Gastrocnemius medialis (tissue), 4 donors: ENCODE measurements at regions not wholly inside any gene's neighbourhood (a gene's known extent, or its start where the extent isn't known, plus 50 kb on each side); places are given as distances from the start of the nearest gene placed in this dataset.

Experiments
- CTCF ChIP-seq, 5 experiments: fragments of 450-650 bp in 3 of 5; fragments of 200-600 bp in 2 of 5; sonication (generic) in 2 of 5; IDR thresholded peaks in 4 of 5; conservative IDR thresholded peaks in 1 of 5; 1 replicate in 4 of 5; 2 replicates in 1 of 5; pipeline ENCODE4 v1.5.1; 2016 to 2019; ENCODE audit warnings: antibody characterized with exemption in 5 of 5, mild to moderate bottlenecking in 3 of 5, moderate library complexity in 3 of 5
- POLR2A ChIP-seq, 2 donors: fragments of 450-650 bp; IDR thresholded peaks; one replicate each; pipeline ENCODE4 v1.6.1; 2017; ENCODE audit warnings: antibody characterized with exemption in 2 of 2, mild to moderate bottlenecking in 2 of 2, moderate library complexity in 2 of 2

GRCh38 chr12:20053782-20054181, 314.6 kb upstream of the PDE3A start:
- no peak for TF ChIP-seq CTCF (IDR thresholded peaks at IDR 0.05 in 4 of 5, conservative IDR thresholded peaks at IDR 0.05 in 1 of 5)
- TF ChIP-seq POLR2A (IDR thresholded peaks at IDR 0.05): no peak
